Liver (tissue), 3 donors: ENCODE measurements at regions not wholly inside any gene's neighbourhood (a gene's known extent, or its start where the extent isn't known, plus 50 kb on each side); places are given as distances from the start of the nearest gene placed in this dataset.

ENCODE experiments used
- ATF3 ChIP-seq: IDR thresholded peaks from 2 replicates; pipeline ENCODE4 v1.6.1; 2016; ENCODE audit warnings: antibody characterized with exemption
- CTCF ChIP-seq: fragments of 150-350 bp; IDR thresholded peaks from 2 replicates; pipeline ENCODE4 v1.5.1; 2017; ENCODE audit warnings: improper control_type of control experiment, low read depth, low read length; ENCODE audit not compliant: missing input control
- FOXA1 ChIP-seq: IDR thresholded peaks from 2 replicates; pipeline ENCODE4 v1.6.1; 2016; ENCODE audit warnings: antibody characterized with exemption
- HNF4A ChIP-seq, 2 donors: conservative IDR thresholded peaks; 2 replicates each; pipeline ENCODE4 v1.6.1; 2016; ENCODE audit warnings: antibody characterized with exemption in 2 of 2, mild to moderate bottlenecking in 2 of 2
- JUND ChIP-seq, 2 donors: IDR thresholded peaks; 2 replicates each; pipeline ENCODE4 v1.6.1; 2016; ENCODE audit warnings: antibody characterized with exemption in 2 of 2
- RAD21 ChIP-seq, 2 donors: IDR thresholded peaks; 2 replicates each; pipeline ENCODE4 v1.6.1; 2016; ENCODE audit warnings: antibody characterized with exemption in 2 of 2, mild to moderate bottlenecking in 2 of 2
- REST ChIP-seq: IDR thresholded peaks from 2 replicates; pipeline ENCODE4 v1.6.1; 2016; ENCODE audit warnings: antibody characterized with exemption, mild to moderate bottlenecking
- RXRA ChIP-seq, 2 donors: IDR thresholded peaks; 2 replicates each; pipeline ENCODE4 v1.6.1; 2017 to 2018; ENCODE audit warnings: antibody characterized with exemption in 2 of 2, mild to moderate bottlenecking in 1 of 2
- YY1 ChIP-seq: IDR thresholded peaks from 2 replicates; pipeline ENCODE4 v1.6.1; 2016; ENCODE audit warnings: antibody characterized with exemption, mild to moderate bottlenecking
- donor health status: healthy.
- donor health status: healthy.

- TF ChIP-seq FOXA1 (no peak), ATF3 (no peak), CTCF (no peak), RXRA (IDR thresholded peaks at IDR 0.05) (no peak), RAD21 (IDR thresholded peaks at IDR 0.05) (no peak), REST (no peak), YY1 (no peak), HNF4A (conservative IDR thresholded peaks at IDR 0.05) (no peak), JUND (IDR thresholded peaks at IDR 0.05) (no peak)
Observed at GRCh38 chr6:15061908-15062515, 183.9 kb upstream of the JARID2 start.
